Neural progenitor cell (in vitro differentiated cells): ENCODE measurements at regions not wholly inside any gene's neighbourhood (a gene's known extent, or its start where the extent isn't known, plus 50 kb on each side); places are given as distances from the start of the nearest gene placed in this dataset.

ENCODE experiments used
- EZH2 ChIP-seq: fragments of 200-600 bp; sonication (generic); IDR thresholded peaks from 2 replicates; pipeline ENCODE4 v1.6.1; 2017; ENCODE audit warnings: antibody characterized with exemption, mild to moderate bottlenecking, moderate library complexity
- TF ChIP-seq, protein P1 (sequence below): fragments of 200-600 bp; sonication (generic); IDR thresholded peaks from 2 replicates; pipeline ENCODE4 v1.5.1; 2017; ENCODE audit warnings: antibody characterized with exemption, mild to moderate bottlenecking

DNA sequence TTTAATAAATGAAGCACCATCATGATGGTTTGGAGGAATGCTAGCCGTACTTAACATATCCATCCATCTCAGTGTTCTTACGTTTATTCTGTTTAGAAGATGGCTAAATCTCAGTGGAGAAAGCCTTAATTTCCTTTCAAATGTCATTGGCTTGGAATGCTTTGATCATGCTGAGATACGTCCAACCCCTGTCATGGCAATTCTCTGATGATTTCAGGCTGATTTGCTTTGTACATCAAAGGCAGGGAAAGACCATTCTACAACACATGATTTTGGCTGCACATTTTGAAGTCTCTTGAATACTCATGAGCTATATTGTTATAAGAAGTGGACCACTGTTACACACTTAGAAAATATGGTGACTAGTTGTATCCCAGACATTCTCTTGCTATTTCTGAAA lies 1048.4 kb downstream of the MAT2B start:
- TF ChIP-seq, protein P1, sequence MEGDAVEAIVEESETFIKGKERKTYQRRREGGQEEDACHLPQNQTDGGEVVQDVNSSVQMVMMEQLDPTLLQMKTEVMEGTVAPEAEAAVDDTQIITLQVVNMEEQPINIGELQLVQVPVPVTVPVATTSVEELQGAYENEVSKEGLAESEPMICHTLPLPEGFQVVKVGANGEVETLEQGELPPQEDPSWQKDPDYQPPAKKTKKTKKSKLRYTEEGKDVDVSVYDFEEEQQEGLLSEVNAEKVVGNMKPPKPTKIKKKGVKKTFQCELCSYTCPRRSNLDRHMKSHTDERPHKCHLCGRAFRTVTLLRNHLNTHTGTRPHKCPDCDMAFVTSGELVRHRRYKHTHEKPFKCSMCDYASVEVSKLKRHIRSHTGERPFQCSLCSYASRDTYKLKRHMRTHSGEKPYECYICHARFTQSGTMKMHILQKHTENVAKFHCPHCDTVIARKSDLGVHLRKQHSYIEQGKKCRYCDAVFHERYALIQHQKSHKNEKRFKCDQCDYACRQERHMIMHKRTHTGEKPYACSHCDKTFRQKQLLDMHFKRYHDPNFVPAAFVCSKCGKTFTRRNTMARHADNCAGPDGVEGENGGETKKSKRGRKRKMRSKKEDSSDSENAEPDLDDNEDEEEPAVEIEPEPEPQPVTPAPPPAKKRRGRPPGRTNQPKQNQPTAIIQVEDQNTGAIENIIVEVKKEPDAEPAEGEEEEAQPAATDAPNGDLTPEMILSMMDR, result no peak
- no peak for TF ChIP-seq EZH2
